ENCODE measurements at regions not wholly inside any gene's neighbourhood (a gene's known extent, or its start where the extent isn't known, plus 50 kb on each side); places are given as distances from the start of the nearest gene placed in this dataset.
A peak's percentile ranks its signal among the peaks of the same experiment; 100 is the strongest.

GRCh38 chr15:96255599-96255998 is 74.9 kb upstream of the NR2F2 start:
- no peaks in the 10 kb centered on the region for H3K9me3 ChIP-seq (ENCODE audit: control insufficient read depth, insufficient read depth, low read depth, low read length)
- no peaks in the 10 kb centered on the region for H4K20me1 ChIP-seq (ENCODE audit: control insufficient read depth, extremely low read depth, insufficient read depth, low read length)
- H2AFZ ChIP-seq (ENCODE audit: low read length) = no peak overlapping the region
- no peak overlapping the region for H3K27ac ChIP-seq (ENCODE audit: insufficient read depth, low read length)
- no peaks in the 10 kb centered on the region for H3K4me1 ChIP-seq (ENCODE audit: control insufficient read depth, extremely low read depth, insufficient read depth, low read length)
- no peaks in the 10 kb centered on the region for H3K79me2 ChIP-seq (ENCODE audit: control insufficient read depth, insufficient read depth, low read length)
- no peaks in the 10 kb centered on the region for H3K36me3 ChIP-seq (ENCODE audit: control insufficient read depth, insufficient read depth, low read length)
- H3K4me3 ChIP-seq (replicated peaks in 1 of 4; ENCODE audit: control extremely low read depth in 1 of 4, insufficient read depth in 1 of 4, low read depth in 3 of 4, low read length in 4 of 4) = no peak overlapping the region
- no peak for TF ChIP-seq CTCF (conservative IDR thresholded peaks at IDR 0.05 in 1 of 2, IDR thresholded peaks at IDR 0.05 in 1 of 2; ENCODE audit: low read depth in 1 of 2, low read length in 2 of 2)
- TF ChIP-seq EZH2 (IDR thresholded peaks at IDR 0.05; ENCODE audit: low read length, missing control alignments) = no peak
- H3K4me2 ChIP-seq (ENCODE audit: extremely low read depth, insufficient read depth, low read length) = no peak overlapping the region
- H3K27me3 ChIP-seq (ENCODE audit: control insufficient read depth, insufficient read depth, low read length) = no peaks in the 10 kb centered on the region
- H3K9ac ChIP-seq (ENCODE audit: insufficient read depth, low read length) = no peak overlapping the region
- DNase-seq (ENCODE audit: low read depth in 2 of 2) = no peak

- TF ChIP-seq EZH2 (IDR thresholded peaks at IDR 0.05; ENCODE audit: low read length, missing control alignments) (no peak), CTCF (conservative IDR thresholded peaks at IDR 0.05 in 1 of 2, IDR thresholded peaks at IDR 0.05 in 1 of 2; ENCODE audit: low read depth in 1 of 2, low read length in 2 of 2) (no peak)
- Histone ChIP-seq H3K36me3 (ENCODE audit: control insufficient read depth, insufficient read depth, low read length) (no peaks in the 10 kb centered on the region), H2AFZ (ENCODE audit: low read length) (no peak overlapping the region)
Observed at GRCh38 chr15:96261575-96262034, 68.9 kb upstream of the NR2F2 start.

GRCh38 chr15:96262097-96262496 is 68.4 kb upstream of the NR2F2 start:
- Histone ChIP-seq H3K36me3 (ENCODE audit: control insufficient read depth, insufficient read depth, low read length) (no peaks in the 10 kb centered on the region), H3K27ac (ENCODE audit: insufficient read depth, low read length) (no peak overlapping the region), H3K9me3 (ENCODE audit: control insufficient read depth, insufficient read depth, low read depth, low read length) (no peaks in the 10 kb centered on the region), H3K9ac (ENCODE audit: insufficient read depth, low read length) (no peak overlapping the region), H3K4me2 (ENCODE audit: extremely low read depth, insufficient read depth, low read length) (no peak overlapping the region), H2AFZ (ENCODE audit: low read length) (no peak overlapping the region), H3K27me3 (ENCODE audit: control insufficient read depth, insufficient read depth, low read length) (no peaks in the 10 kb centered on the region), H4K20me1 (ENCODE audit: control insufficient read depth, extremely low read depth, insufficient read depth, low read length) (no peaks in the 10 kb centered on the region), H3K79me2 (ENCODE audit: control insufficient read depth, insufficient read depth, low read length) (no peaks in the 10 kb centered on the region), H3K4me1 (ENCODE audit: control insufficient read depth, extremely low read depth, insufficient read depth, low read length) (peaks cover 10% of the 10 kb centered on the region), H3K4me3 (replicated peaks in 1 of 4; ENCODE audit: control extremely low read depth in 1 of 4, insufficient read depth in 1 of 4, low read depth in 3 of 4, low read length in 4 of 4) (no peak overlapping the region)
- TF ChIP-seq CTCF (conservative IDR thresholded peaks at IDR 0.05 in 1 of 2, IDR thresholded peaks at IDR 0.05 in 1 of 2; ENCODE audit: low read depth in 1 of 2, low read length in 2 of 2) = no peak
- no peak for TF ChIP-seq EZH2 (IDR thresholded peaks at IDR 0.05; ENCODE audit: low read length, missing control alignments)
- peak in 1 of 2 donors; percentile 22 for DNase-seq (ENCODE audit: low read depth in 2 of 2)

More at GRCh38 chr15:96261575-96262034, 68.9 kb upstream of the NR2F2 start:
- no peak for DNase-seq (ENCODE audit: low read depth in 2 of 2)
- H3K9ac ChIP-seq (ENCODE audit: insufficient read depth, low read length) = no peak overlapping the region
- H3K27ac ChIP-seq (ENCODE audit: insufficient read depth, low read length) = no peak overlapping the region
- H3K79me2 ChIP-seq (ENCODE audit: control insufficient read depth, insufficient read depth, low read length) = no peaks in the 10 kb centered on the region
- no peak overlapping the region for H3K4me2 ChIP-seq (ENCODE audit: extremely low read depth, insufficient read depth, low read length)
- H3K4me1 ChIP-seq (ENCODE audit: control insufficient read depth, extremely low read depth, insufficient read depth, low read length) = peaks cover 10% of the 10 kb centered on the region
- H4K20me1 ChIP-seq (ENCODE audit: control insufficient read depth, extremely low read depth, insufficient read depth, low read length) = no peaks in the 10 kb centered on the region
- H3K4me3 ChIP-seq (replicated peaks in 1 of 4; ENCODE audit: control extremely low read depth in 1 of 4, insufficient read depth in 1 of 4, low read depth in 3 of 4, low read length in 4 of 4) = no peak overlapping the region
- no peaks in the 10 kb centered on the region for H3K9me3 ChIP-seq (ENCODE audit: control insufficient read depth, insufficient read depth, low read depth, low read length)
- H3K27me3 ChIP-seq (ENCODE audit: control insufficient read depth, insufficient read depth, low read length) = no peaks in the 10 kb centered on the region

All from fibroblast of lung (primary cell).